DND-41 (cell line): ENCODE measurements at regions not wholly inside any gene's neighbourhood (a gene's known extent, or its start where the extent isn't known, plus 50 kb on each side); places are given as distances from the start of the nearest gene placed in this dataset.

Source experiments
- CTCF ChIP-seq: IDR thresholded peaks from 2 replicates; pipeline ENCODE4 v1.5.1; 2012; ENCODE audit warnings: borderline replicate concordance, low read length, moderate library complexity, mild to moderate bottlenecking; ENCODE audit not compliant: poor library complexity, severe bottlenecking; ENCODE audit errors: extremely low read depth
- EZH2 ChIP-seq: IDR thresholded peaks from 3 replicates; pipeline ENCODE4 v1.6.1; 2012; ENCODE audit warnings: borderline replicate concordance, low read depth, mild to moderate bottlenecking, moderate library complexity, low read length, inconsistent platforms; ENCODE audit not compliant: severe bottlenecking

GRCh38 chr7:52648872-52649271, 386.6 kb upstream of the POM121L12 start:
- TF ChIP-seq CTCF (no peak), EZH2 (no peak)
